ENCODE measurements at regions not wholly inside any gene's neighbourhood (a gene's known extent, or its start where the extent isn't known, plus 50 kb on each side); places are given as distances from the start of the nearest gene placed in this dataset.

GRCh38 chr10:110437761-110438341, 59.9 kb upstream of the DUSP5 start:
- DNase-seq = no peak

GRCh38 chr10:110442746-110443145, 55.0 kb upstream of the DUSP5 start:
- DNase-seq = no peak

DNA sequence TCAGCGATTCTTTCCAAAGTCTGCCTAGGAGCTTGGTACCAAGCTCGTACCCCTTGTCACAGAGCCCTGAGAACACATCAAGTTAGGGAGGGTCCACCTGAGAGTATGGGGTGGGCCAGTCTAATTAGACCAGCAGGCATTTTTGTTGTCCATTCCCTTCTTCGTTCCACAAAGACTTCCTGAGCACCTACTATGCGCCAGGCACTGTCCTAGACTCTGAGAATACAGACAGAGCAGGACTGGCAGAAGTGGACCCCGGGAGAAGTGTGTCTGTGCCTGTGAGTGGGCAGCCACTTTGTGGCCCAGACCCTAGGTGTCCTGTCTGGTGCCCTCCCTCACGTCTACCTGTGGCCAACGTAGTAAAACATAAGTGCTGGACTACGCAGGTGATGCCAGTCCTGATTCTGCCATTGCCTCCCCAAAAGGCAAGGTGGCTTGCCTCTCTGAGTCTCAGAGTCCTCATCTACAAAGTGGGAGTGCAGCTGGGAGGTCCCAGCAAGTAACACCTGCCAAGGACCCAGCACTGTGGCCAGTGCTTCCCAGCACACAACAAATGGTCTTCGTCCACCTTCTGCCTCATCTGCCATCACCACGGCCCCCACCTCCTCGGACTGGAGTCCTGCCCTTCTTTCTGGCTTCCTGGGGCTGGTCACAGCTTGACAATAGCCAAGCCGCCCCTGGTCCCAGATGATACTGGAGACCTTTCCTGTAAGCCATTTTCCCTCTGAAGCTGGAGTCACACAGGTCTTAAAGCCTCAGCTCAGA, 54.3 kb upstream of the DUSP5 start:
- no peak for DNase-seq

GRCh38 chr10:110444004-110444337, 53.7 kb upstream of the DUSP5 start:
- no peak for DNase-seq

DNA sequence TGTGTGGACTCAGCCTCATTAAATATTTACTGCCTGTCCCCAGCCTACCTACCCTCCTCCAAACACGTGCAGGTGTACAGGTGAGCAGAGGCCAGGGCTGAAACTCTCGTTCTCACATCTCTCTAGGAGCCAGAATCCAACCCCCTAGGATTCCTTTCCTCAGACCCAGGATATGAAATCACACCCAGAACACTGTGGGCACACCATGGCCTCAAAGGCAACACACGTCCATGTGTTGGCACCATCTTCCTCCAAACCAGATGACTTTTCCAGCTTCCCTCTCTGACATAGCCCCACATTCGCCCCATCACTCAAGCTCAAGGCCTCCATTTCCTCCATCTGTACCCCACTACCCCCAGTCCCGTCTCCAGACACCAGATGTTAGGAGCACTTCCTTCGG, 51.8 kb upstream of the DUSP5 start:
- DNase-seq = no peak

DNA sequence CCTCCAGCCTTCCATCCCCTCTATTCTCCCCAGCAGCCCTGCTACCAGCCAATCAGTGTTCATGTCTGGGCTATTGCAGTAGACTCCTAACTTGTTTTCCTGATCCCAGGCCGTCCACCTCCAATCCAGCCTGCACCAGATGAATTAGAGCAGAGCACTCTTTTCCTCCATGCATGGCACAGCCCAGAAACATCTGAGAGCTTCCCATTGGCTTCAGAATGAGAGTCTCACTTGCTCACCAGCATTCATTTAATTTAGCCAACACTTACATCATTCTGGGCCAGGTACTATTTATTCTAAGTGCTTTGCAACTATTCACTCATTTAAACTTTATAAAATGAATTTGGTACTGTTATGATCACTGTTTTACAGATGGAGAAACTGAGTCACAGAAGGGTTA, 51.4 kb upstream of the DUSP5 start:
- DNase-seq = no peak

- DNase-seq = no peak
These were observed 50.6 kb upstream of the DUSP5 start for GRCh38 chr10:110446954-110447608.

- no peak for DNase-seq
These were observed 49.8 kb upstream of the DUSP5 start for GRCh38 chr10:110447886-110448285.
